AG08396 (cell line): ENCODE measurements at regions not wholly inside any gene's neighbourhood (a gene's known extent, or its start where the extent isn't known, plus 50 kb on each side); places are given as distances from the start of the nearest gene placed in this dataset.

ENCODE experiments used
- DNase-seq: peaks from one replicate; pipeline ENCODE4 v3.0.0; 2012; ENCODE audit warnings: low spot score, mixed read lengths

DNA sequence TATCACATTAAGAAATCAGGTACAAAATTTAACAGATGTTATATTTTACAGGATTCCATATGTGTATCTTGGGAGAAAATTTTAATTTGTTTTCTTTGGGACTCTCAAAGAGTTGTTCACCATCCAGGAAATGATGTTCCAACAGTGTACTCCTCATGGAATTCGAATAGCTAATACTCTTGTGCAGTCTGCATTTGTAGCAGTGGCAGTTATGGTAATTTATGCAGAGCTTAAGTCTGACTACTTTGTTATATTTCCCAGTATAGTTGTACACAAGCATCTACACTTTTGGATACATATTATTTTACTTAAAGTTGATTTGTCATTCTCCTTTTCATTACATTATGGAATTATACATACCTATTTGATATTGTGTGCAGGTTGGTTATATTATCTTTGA is 436.7 kb upstream of the FBXO33 start:
- no peak for DNase-seq

DNA sequence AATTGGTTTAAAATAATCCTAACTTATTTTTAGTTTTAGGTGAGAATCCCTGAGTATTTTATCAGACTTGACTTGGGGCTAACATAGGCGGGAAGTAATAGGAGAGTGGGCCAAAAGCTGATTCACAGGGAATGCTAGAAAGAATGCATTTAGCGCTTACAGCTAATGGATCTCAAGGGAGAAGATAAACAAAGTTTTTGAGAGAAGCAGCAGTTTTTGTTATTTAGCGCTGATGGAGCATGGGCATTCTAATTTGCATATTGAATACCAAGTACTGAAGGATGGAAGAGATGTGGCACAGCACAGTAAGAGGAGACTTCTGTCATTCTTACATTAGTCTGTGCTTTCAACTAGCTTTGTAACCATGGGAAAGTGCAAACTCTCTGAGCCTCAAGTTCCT is 436.0 kb upstream of the FBXO33 start:
- no peak for DNase-seq

DNA sequence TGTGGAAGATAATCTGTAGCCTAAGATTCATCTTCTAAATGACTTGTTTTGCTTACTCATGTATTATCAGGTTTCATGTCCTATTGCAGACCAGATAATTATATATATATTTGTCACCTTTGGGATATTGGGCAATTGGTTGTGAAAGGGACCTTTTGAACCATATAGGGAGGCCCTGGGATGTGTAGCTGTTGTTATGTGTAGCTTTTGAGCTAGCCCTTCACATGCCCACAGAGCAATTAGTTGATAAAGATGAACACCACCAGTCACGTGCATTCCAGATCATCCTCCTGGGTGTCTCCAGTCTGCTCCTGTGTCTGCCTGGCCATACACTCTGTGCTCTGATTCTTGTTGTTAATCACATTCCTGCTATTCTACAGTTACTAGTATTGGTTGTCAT is 431.2 kb upstream of the FBXO33 start:
- no peak for DNase-seq

- DNase-seq = no peak
These were observed 429.5 kb upstream of the FBXO33 start for GRCh38 chr14:39861696-39862095.

- no peak for DNase-seq
These were observed 429.0 kb upstream of the FBXO33 start for GRCh38 chr14:39861229-39861600.

DNA sequence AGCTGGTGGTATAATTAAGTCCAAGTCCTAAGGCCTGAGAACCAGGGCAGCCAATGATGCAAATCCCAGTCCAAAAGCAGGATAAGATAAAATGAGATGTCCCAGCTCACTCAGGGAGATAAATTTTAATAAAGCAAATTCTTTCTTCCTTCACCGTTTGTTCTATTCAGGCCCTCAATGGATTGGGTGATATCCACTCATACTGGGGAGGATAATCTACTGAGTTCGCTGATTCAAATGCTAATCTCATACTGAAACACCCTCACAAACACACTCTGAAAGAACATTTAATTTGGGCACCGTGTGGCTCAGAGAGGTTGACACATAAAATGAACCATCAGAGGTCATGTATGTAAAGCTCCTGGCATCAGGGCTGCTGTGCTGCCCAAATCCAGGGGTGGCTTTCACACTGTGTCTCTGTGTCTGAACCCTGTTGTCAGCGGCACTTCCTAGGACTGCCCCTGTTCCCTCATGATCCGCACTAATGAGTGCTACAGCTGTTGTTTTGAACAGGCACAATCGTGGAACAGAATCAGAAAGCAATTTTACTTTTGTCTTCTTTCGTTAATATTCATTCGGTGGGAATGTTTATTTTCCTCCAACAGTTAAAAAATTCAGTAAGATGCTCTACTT is 428.5 kb upstream of the FBXO33 start:
- no peak for DNase-seq

- no peak for DNase-seq
These were observed 427.1 kb upstream of the FBXO33 start for GRCh38 chr14:39859314-39859713.

DNA sequence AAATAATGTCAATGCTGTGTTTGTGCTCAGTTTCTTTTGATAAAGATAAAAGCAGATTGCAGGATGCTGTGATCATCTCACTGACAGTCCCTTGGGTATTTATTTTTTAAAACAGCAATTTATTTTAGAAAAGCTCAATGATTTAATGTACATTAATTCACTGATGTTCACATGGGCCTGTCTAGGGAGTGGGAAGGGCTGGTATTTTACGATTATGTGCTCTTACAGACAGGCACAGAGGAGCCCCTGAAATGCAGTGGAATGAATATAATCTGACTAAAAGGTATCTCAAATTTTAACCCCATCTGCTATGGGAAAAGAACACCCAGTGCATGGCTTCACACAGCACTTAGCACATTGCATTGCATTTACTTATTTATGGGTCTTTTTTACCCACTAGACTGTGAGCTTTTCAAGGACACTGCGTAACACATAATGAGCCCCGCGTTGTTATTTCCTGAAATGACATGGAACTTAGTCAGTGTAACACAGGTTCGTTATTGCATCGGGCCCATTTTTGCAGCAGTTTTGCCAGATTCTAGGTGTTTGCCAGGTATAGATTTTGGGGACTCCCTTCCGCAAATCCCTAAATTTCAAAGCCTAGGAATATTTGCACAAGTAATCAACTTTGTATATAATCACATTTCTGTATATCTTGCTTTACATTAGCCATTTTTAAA is 425.3 kb upstream of the FBXO33 start:
- no peak for DNase-seq

GRCh38 chr14:39853441-39853840 is 421.2 kb upstream of the FBXO33 start:
- no peak for DNase-seq

GRCh38 chr14:39851202-39851601 is 419.0 kb upstream of the FBXO33 start:
- DNase-seq = no peak

- no peak for DNase-seq
These were observed 415.6 kb upstream of the FBXO33 start for GRCh38 chr14:39847852-39848251.

- DNase-seq = no peak
These were observed 415.0 kb upstream of the FBXO33 start for GRCh38 chr14:39847194-39847593.

GRCh38 chr14:39843881-39844280 is 411.6 kb upstream of the FBXO33 start:
- no peak for DNase-seq

GRCh38 chr14:39841088-39841487 is 408.9 kb upstream of the FBXO33 start:
- no peak for DNase-seq

DNA sequence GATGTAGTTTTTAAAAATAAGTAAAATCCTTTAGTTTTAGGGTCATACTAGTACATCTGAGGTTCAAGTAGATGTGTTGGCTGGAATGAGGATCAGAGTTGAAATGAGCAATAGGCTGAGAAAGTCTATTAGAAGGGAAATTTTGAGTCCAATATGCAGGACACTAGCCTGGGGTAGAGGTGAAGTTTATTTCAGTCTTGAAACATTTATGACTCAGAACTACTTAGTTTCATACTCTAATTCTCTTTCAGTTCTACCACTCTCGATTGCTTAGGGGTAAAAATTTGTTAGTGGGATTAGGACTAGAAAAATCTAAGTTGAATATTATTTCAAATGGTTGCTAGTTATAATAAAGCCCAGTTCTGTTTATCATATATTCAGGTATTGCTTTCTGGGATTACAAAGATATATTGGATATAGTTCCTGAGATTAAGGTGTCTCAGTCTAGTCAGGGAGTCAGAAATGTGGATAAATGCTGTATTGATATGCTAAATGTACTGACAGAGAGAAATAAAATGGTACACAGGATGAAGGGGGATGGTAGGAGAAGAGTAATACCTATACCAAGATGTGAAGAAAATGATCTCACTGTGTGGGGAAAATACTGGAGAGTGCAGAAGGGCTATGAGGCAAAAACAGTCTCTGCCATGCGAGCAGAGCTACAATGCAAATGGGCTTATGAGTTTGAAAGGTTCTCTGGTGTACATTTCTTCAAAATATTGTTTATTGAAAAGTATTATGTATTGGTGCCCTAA is 395.8 kb upstream of the FBXO33 start:
- DNase-seq = no peak

DNA sequence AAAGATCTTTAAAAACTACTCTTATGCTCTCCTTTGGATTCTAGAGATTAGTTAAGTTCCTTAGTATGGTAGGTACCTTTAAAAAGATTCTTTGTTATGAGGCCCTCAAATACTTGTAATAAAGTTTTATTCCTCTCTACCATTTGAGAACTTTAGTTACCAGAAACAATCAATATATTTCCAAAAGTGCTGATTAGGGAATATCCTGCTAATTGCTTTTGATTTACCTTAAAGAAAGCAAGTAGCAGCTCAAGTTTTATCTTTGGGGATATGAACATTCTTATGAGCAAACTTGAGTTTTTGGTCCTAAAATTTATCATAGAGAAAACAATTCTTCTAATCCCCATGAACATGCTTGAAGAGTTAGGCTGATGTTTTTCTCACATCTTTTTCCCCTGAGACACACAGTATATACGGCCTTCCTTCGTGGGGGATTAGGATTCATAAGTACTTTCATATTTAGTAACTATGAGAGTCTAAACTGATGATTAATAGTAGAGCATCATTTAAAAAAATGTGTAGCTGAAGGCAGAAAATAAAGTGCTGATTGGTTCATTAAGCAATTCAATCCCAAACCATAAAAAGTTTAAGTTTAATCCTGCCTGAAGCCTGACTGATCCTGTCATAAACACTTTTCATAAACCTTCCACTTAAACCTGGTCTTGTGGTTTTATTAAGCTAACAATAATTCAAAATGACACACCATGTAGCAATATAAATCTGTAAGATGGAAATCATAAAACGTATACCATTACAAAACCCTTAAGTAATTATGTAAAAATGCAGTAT is 380.5 kb upstream of the FBXO33 start:
- no peak for DNase-seq

- no peak for DNase-seq
These were observed 375.0 kb upstream of the FBXO33 start for GRCh38 chr14:39807271-39807670.

DNA sequence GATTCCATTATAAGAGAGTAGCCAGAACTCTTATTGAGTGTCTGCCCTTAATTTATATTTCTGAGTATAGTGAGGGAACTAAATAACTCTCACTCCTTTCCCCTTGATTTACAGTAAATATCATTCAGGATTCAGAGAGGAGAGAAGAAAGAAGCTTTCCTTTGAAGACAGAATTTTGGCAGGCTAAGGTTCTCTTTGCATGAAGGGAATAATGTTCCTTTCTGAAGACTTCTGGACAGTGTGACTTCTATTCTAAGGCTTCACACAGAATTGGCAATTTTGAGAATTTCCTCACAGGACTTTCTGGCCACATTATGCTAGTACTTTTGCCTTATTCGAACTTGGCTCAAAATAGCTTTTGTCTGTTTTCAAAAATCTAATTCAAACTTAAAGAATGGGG is 352.2 kb upstream of the FBXO33 start:
- no peak for DNase-seq

DNA sequence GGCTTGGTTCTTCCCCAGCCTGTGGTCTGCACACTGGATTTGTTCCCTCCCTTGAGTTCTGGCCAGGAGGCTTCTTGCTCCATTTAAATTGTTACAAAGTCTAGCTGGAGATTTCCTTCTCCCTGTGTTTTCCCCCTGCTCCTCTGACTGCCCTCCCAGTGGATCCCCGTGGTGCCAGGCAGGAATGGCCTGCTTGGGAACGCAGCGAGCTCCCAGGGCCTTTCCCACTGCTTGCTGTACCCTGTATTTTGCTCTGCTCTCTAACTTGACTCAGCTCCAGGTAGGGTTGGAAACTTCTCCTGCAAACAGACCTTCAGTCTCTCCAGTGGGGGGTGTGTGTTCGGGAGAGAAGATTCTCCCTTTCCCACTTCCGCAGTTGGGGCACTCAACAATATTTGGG is 349.2 kb upstream of the FBXO33 start:
- no peak for DNase-seq

DNA sequence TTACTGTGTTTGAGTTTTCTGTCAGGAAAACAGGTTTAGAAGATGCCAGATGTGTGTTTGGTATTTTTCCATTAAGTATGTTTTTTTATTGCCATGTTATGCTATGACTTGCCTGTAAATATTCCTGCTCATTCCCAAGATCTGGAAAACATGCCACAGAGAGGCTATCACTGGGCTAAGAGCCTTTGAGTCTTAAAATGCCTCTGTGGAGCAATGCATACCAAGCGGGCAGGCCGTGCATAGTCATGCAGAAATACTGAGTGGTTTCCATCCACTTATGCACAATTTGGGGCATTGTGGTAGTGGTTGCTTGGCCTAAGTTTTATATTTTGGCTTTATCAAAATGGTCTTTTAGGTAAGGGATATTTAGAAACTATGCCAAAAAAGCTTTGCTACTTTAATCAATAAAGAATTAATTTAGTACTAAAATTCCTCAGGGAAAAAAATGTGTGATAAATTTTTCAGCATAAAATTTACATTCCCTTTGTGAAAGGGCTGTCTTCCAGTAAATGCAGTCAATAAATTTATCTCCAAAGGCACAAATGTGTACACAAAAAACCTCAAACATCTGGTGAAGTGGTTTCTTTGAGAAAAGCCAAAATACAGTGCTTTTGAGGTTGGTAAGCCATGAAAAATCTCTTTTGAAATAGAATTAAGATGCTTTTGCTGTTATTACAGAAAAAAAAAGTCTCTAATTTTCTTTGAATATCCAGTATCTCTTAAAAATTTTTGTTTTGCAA is 341.3 kb upstream of the FBXO33 start:
- no peak for DNase-seq

GRCh38 chr14:39772627-39773026 is 340.4 kb upstream of the FBXO33 start:
- DNase-seq = no peak

- DNase-seq = no peak
These were observed 336.4 kb upstream of the FBXO33 start for GRCh38 chr14:39768589-39768988.
